ENCODE measurements at regions not wholly inside any gene's neighbourhood (a gene's known extent, or its start where the extent isn't known, plus 50 kb on each side); places are given as distances from the start of the nearest gene placed in this dataset.

GRCh38 chr4:14650127-14650526, 352.2 kb upstream of the CPEB2 start:
- Histone ChIP-seq H3K4me2 (ENCODE audit: insufficient read depth, low read length) (no peak overlapping the region), H4K20me1 (ENCODE audit: insufficient read depth, low read length) (no peaks in the 10 kb centered on the region), H3K4me1 (ENCODE audit: insufficient read depth, low read length) (peaks cover 10% of the 10 kb centered on the region), H3K27ac (ENCODE audit: low read depth, low read length) (no peak overlapping the region), H3K36me3 (ENCODE audit: insufficient read depth, low read length) (no peaks in the 10 kb centered on the region), H3K4me3 (ENCODE audit: insufficient read depth, low read length) (no peak overlapping the region), H3K27me3 (ENCODE audit: insufficient read depth, low read length) (no peaks in the 10 kb centered on the region), H3K79me2 (ENCODE audit: insufficient read depth, low read length) (no peaks in the 10 kb centered on the region), H3K9me3 (ENCODE audit: low read depth, low read length) (no peaks in the 10 kb centered on the region), H2AFZ (ENCODE audit: low read length) (no peak overlapping the region)
- DNase-seq (ENCODE audit: insufficient read length, low spot score, missing footprints) = no peak
- TF ChIP-seq, protein P1, sequence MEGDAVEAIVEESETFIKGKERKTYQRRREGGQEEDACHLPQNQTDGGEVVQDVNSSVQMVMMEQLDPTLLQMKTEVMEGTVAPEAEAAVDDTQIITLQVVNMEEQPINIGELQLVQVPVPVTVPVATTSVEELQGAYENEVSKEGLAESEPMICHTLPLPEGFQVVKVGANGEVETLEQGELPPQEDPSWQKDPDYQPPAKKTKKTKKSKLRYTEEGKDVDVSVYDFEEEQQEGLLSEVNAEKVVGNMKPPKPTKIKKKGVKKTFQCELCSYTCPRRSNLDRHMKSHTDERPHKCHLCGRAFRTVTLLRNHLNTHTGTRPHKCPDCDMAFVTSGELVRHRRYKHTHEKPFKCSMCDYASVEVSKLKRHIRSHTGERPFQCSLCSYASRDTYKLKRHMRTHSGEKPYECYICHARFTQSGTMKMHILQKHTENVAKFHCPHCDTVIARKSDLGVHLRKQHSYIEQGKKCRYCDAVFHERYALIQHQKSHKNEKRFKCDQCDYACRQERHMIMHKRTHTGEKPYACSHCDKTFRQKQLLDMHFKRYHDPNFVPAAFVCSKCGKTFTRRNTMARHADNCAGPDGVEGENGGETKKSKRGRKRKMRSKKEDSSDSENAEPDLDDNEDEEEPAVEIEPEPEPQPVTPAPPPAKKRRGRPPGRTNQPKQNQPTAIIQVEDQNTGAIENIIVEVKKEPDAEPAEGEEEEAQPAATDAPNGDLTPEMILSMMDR (IDR thresholded peaks at IDR 0.05; ENCODE audit: extremely low read depth, low read depth, low read length) = no peak

GRCh38 chr4:14652522-14652921, 349.8 kb upstream of the CPEB2 start:
- Histone ChIP-seq H3K9me3 (ENCODE audit: low read depth, low read length) (no peaks in the 10 kb centered on the region), H3K79me2 (ENCODE audit: insufficient read depth, low read length) (no peaks in the 10 kb centered on the region), H3K4me2 (ENCODE audit: insufficient read depth, low read length) (no peak overlapping the region), H3K4me3 (ENCODE audit: insufficient read depth, low read length) (no peak overlapping the region), H2AFZ (ENCODE audit: low read length) (no peak overlapping the region), H4K20me1 (ENCODE audit: insufficient read depth, low read length) (no peaks in the 10 kb centered on the region), H3K36me3 (ENCODE audit: insufficient read depth, low read length) (no peaks in the 10 kb centered on the region), H3K4me1 (ENCODE audit: insufficient read depth, low read length) (no peaks in the 10 kb centered on the region), H3K27me3 (ENCODE audit: insufficient read depth, low read length) (no peaks in the 10 kb centered on the region), H3K27ac (ENCODE audit: low read depth, low read length) (no peak overlapping the region)
- no peak for DNase-seq (ENCODE audit: insufficient read length, low spot score, missing footprints)
- TF ChIP-seq, protein P1 (IDR thresholded peaks at IDR 0.05; ENCODE audit: extremely low read depth, low read depth, low read length) = no peak

- Histone ChIP-seq H3K27ac (ENCODE audit: low read depth, low read length) (no peak overlapping the region), H3K4me2 (ENCODE audit: insufficient read depth, low read length) (no peak overlapping the region), H3K4me1 (ENCODE audit: insufficient read depth, low read length) (no peaks in the 10 kb centered on the region), H2AFZ (ENCODE audit: low read length) (no peak overlapping the region), H3K79me2 (ENCODE audit: insufficient read depth, low read length) (no peaks in the 10 kb centered on the region), H3K27me3 (ENCODE audit: insufficient read depth, low read length) (no peaks in the 10 kb centered on the region), H3K36me3 (ENCODE audit: insufficient read depth, low read length) (no peaks in the 10 kb centered on the region), H4K20me1 (ENCODE audit: insufficient read depth, low read length) (no peaks in the 10 kb centered on the region), H3K9me3 (ENCODE audit: low read depth, low read length) (no peaks in the 10 kb centered on the region), H3K4me3 (ENCODE audit: insufficient read depth, low read length) (no peak overlapping the region)
- DNase-seq (ENCODE audit: insufficient read length, low spot score, missing footprints) = no peak
- TF ChIP-seq, protein P1 (IDR thresholded peaks at IDR 0.05; ENCODE audit: extremely low read depth, low read depth, low read length) = no peak
Observed at GRCh38 chr4:14653338-14653737, 348.9 kb upstream of the CPEB2 start.

DNA sequence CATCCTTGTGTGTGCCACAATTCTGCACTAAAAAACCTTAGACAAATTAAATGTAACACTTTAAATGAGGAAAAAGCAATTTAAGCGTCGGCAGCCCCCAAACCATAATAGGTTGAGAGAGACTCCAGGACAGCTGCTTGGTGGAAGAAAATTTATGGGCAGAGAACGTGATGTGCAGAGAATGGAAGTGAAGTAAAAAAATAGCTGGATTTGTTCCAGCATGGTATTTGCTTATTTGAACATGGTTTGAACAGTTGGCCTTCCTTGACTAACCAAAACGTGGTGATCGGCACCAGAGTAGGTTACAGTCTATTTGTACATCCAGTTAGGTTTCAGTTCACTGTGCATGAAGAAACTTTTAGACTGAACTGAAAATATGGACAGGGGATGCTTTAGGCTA, 343.0 kb upstream of the CPEB2 start:
- H4K20me1 ChIP-seq (ENCODE audit: insufficient read depth, low read length) = no peaks in the 10 kb centered on the region
- TF ChIP-seq, protein P1 (IDR thresholded peaks at IDR 0.05; ENCODE audit: extremely low read depth, low read depth, low read length) = no peak

More for the DNA sequence above, 343.0 kb upstream of the CPEB2 start:
- DNase-seq (ENCODE audit: insufficient read length, low spot score, missing footprints) = no peak
- Histone ChIP-seq H3K27me3 (ENCODE audit: insufficient read depth, low read length) (no peaks in the 10 kb centered on the region), H3K36me3 (ENCODE audit: insufficient read depth, low read length) (no peaks in the 10 kb centered on the region), H3K4me1 (ENCODE audit: insufficient read depth, low read length) (no peaks in the 10 kb centered on the region), H2AFZ (ENCODE audit: low read length) (no peak overlapping the region), H3K9me3 (ENCODE audit: low read depth, low read length) (no peaks in the 10 kb centered on the region), H3K4me3 (ENCODE audit: insufficient read depth, low read length) (no peak overlapping the region), H3K27ac (ENCODE audit: low read depth, low read length) (no peak overlapping the region), H3K4me2 (ENCODE audit: insufficient read depth, low read length) (no peak overlapping the region), H3K79me2 (ENCODE audit: insufficient read depth, low read length) (no peaks in the 10 kb centered on the region)
